Esophagus muscularis mucosa (tissue), 4 donors: ENCODE measurements at regions not wholly inside any gene's neighbourhood (a gene's known extent, or its start where the extent isn't known, plus 50 kb on each side); places are given as distances from the start of the nearest gene placed in this dataset.

ENCODE experiments used
- CTCF ChIP-seq, 3 experiments: fragments of 200-600 bp in 2 of 3; fragments of 450-650 bp in 1 of 3; sonication (generic) in 2 of 3; IDR thresholded peaks; one replicate each; pipeline ENCODE4 v1.5.1; 2017 to 2019; ENCODE audit warnings: antibody characterized with exemption in 3 of 3, mild to moderate bottlenecking in 2 of 3, moderate library complexity in 1 of 3
- EP300 ChIP-seq: sonication (generic); formaldehyde crosslinking; IDR thresholded peaks from one replicate; pipeline ENCODE4 v1.6.1; 2017; ENCODE audit warnings: antibody characterized with exemption
- POLR2A ChIP-seq: fragments of 450-650 bp; IDR thresholded peaks from one replicate; pipeline ENCODE4 v1.6.1; 2017; ENCODE audit warnings: antibody characterized with exemption, moderate library complexity, mild to moderate bottlenecking, low read depth
- POLR2AphosphoS5 ChIP-seq, 2 donors: sonication (generic); formaldehyde crosslinking; IDR thresholded peaks; one replicate each; pipeline ENCODE4 v1.6.1; 2017; ENCODE audit warnings: antibody characterized with exemption in 2 of 2

- TF ChIP-seq CTCF (IDR thresholded peaks at IDR 0.05) (no peak), POLR2A (no peak), EP300 (no peak), POLR2AphosphoS5 (IDR thresholded peaks at IDR 0.05) (no peak)
These were observed 860.3 kb upstream of the SEMA6D start for GRCh38 chr15:46856839-46857502.
